HepG2 (cell line): ENCODE measurements at regions not wholly inside any gene's neighbourhood (a gene's known extent, or its start where the extent isn't known, plus 50 kb on each side); places are given as distances from the start of the nearest gene placed in this dataset.

Experiments used
- AGO1 ChIP-seq: fragments of 200-400 bp; formaldehyde crosslinking; IDR thresholded peaks from 2 replicates; pipeline ENCODE4 v1.6.1; 2017; ENCODE audit warnings: mild to moderate bottlenecking, low read depth, low read length, moderate library complexity; ENCODE audit not compliant: poor library complexity, severe bottlenecking
- AGO2 ChIP-seq: fragments of 200-400 bp; formaldehyde crosslinking; optimal IDR thresholded peaks from 2 replicates; pipeline ENCODE3; 2017; ENCODE audit warnings: mild to moderate bottlenecking, low read depth, low read length, moderate library complexity
- AHR ChIP-seq: IDR thresholded peaks from 2 replicates; pipeline ENCODE4 v1.6.1; 2018; ENCODE audit warnings: missing genetic modification reagents, missing compliant biosample characterization
- FOXJ3 ChIP-seq: sonication (generic); formaldehyde crosslinking; IDR thresholded peaks from 2 replicates; pipeline ENCODE4 v1.4.0; 2020; ENCODE audit warnings: missing genetic modification reagents, mild to moderate bottlenecking, borderline replicate concordance
- GABPA ChIP-seq, 2 experiments: IDR thresholded peaks; 2 replicates each; pipeline ENCODE4 v1.6.1; 2011 to 2016; ENCODE audit warnings: low read depth in 2 of 2, low read length in 1 of 2, missing biosample characterization in 1 of 2, missing genetic modification characterization in 1 of 2
- HCFC1 ChIP-seq: fragments of 150-350 bp; IDR thresholded peaks from 2 replicates; pipeline ENCODE4 v1.6.1; 2014; ENCODE audit warnings: low read depth, low read length
- MATR3 ChIP-seq: sonication (generic); formaldehyde crosslinking; IDR thresholded peaks from 2 replicates; pipeline ENCODE4 v1.4.0; 2020; ENCODE audit warnings: missing genetic modification reagents
- PAX8 ChIP-seq: sonication (generic); formaldehyde crosslinking; IDR thresholded peaks from 2 replicates; pipeline ENCODE4 v1.8.0; 2022; ENCODE audit warnings: mild to moderate bottlenecking, missing genetic modification reagents, borderline replicate concordance
- SIX4 ChIP-seq: sonication (generic); formaldehyde crosslinking; IDR thresholded peaks from 2 replicates; pipeline ENCODE4 v1.4.0; 2020; ENCODE audit warnings: missing genetic modification reagents
- SMAD3 ChIP-seq: sonication (generic); formaldehyde crosslinking; IDR thresholded peaks from 2 replicates; pipeline ENCODE4 v1.4.0; 2020; ENCODE audit warnings: missing genetic modification reagents
- ZBTB8A ChIP-seq: sonication (generic); formaldehyde crosslinking; IDR thresholded peaks from 2 replicates; pipeline ENCODE4 v1.4.0; 2020; ENCODE audit warnings: mild to moderate bottlenecking, low read depth, missing genetic modification reagents, borderline replicate concordance
- ZFP37 ChIP-seq: sonication (generic); formaldehyde crosslinking; IDR thresholded peaks from 2 replicates; pipeline ENCODE4 v1.4.0; 2020; ENCODE audit warnings: missing genetic modification reagents, borderline replicate concordance
- ZNF329 ChIP-seq: sonication (generic); formaldehyde crosslinking; IDR thresholded peaks from 2 replicates; pipeline ENCODE4 v1.9.0; 2021; ENCODE audit warnings: low read depth, mild to moderate bottlenecking, missing genetic modification reagents
- ZNF496 ChIP-seq: sonication (generic); formaldehyde crosslinking; IDR thresholded peaks from 2 replicates; pipeline ENCODE4 v1.8.1; 2023; ENCODE audit warnings: mild to moderate bottlenecking, moderate library complexity, missing genetic modification reagents; ENCODE audit not compliant: insufficient replicate concordance
- ZNF768 ChIP-seq: sonication (generic); formaldehyde crosslinking; IDR thresholded peaks from 2 replicates; pipeline ENCODE4 v1.4.0; 2020; ENCODE audit warnings: missing genetic modification reagents
- ZSCAN20 ChIP-seq: sonication (generic); formaldehyde crosslinking; IDR thresholded peaks from 2 replicates; pipeline ENCODE4 v1.4.0; 2020; ENCODE audit warnings: missing genetic modification reagents, mild to moderate bottlenecking, borderline replicate concordance
- TF ChIP-seq, protein P1 (sequence below): sonication (generic); formaldehyde crosslinking; IDR thresholded peaks from 2 replicates; pipeline ENCODE4 v1.4.0; 2020; ENCODE audit warnings: mild to moderate bottlenecking, missing genetic modification reagents
- TF ChIP-seq, protein P2 (sequence below): sonication (generic); formaldehyde crosslinking; IDR thresholded peaks from 2 replicates; pipeline ENCODE4 v1.4.0; 2020; ENCODE audit warnings: mild to moderate bottlenecking, missing genetic modification reagents, borderline replicate concordance
- TF ChIP-seq, protein P3 (sequence below): sonication (generic); formaldehyde crosslinking; IDR thresholded peaks from 2 replicates; pipeline ENCODE4 v1.4.0; 2020; ENCODE audit warnings: missing genetic modification reagents
- TF ChIP-seq, protein P4 (sequence below): IDR thresholded peaks from 2 replicates; pipeline ENCODE4 v1.6.1; 2018; ENCODE audit warnings: missing genetic modification reagents, mild to moderate bottlenecking, missing compliant biosample characterization

DNA sequence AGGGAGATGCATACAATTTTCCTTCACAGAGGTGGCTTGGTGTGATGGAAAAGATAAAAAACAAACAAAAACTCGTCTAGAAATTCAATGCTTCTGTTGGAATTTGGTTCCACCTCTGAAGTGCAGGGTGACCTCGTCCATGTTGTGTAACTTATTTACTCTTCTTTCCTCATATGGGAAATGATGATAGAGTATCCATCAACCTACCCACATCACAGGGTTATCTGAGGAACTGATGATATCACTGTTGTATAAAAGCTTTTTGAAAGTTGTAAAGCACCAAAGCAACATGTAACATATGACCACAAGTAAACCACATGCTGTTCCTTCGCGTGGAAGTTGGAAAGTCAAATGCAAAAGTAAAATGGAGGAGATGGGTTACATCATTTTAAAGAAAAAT, 212.0 kb upstream of the SGK1 start (continued):
- TF ChIP-seq, protein P1, sequence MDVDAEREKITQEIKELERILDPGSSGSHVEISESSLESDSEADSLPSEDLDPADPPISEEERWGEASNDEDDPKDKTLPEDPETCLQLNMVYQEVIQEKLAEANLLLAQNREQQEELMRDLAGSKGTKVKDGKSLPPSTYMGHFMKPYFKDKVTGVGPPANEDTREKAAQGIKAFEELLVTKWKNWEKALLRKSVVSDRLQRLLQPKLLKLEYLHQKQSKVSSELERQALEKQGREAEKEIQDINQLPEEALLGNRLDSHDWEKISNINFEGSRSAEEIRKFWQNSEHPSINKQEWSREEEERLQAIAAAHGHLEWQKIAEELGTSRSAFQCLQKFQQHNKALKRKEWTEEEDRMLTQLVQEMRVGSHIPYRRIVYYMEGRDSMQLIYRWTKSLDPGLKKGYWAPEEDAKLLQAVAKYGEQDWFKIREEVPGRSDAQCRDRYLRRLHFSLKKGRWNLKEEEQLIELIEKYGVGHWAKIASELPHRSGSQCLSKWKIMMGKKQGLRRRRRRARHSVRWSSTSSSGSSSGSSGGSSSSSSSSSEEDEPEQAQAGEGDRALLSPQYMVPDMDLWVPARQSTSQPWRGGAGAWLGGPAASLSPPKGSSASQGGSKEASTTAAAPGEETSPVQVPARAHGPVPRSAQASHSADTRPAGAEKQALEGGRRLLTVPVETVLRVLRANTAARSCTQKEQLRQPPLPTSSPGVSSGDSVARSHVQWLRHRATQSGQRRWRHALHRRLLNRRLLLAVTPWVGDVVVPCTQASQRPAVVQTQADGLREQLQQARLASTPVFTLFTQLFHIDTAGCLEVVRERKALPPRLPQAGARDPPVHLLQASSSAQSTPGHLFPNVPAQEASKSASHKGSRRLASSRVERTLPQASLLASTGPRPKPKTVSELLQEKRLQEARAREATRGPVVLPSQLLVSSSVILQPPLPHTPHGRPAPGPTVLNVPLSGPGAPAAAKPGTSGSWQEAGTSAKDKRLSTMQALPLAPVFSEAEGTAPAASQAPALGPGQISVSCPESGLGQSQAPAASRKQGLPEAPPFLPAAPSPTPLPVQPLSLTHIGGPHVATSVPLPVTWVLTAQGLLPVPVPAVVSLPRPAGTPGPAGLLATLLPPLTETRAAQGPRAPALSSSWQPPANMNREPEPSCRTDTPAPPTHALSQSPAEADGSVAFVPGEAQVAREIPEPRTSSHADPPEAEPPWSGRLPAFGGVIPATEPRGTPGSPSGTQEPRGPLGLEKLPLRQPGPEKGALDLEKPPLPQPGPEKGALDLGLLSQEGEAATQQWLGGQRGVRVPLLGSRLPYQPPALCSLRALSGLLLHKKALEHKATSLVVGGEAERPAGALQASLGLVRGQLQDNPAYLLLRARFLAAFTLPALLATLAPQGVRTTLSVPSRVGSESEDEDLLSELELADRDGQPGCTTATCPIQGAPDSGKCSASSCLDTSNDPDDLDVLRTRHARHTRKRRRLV (CRISPR knock-in tag): no peak
- TF ChIP-seq, protein P2, sequence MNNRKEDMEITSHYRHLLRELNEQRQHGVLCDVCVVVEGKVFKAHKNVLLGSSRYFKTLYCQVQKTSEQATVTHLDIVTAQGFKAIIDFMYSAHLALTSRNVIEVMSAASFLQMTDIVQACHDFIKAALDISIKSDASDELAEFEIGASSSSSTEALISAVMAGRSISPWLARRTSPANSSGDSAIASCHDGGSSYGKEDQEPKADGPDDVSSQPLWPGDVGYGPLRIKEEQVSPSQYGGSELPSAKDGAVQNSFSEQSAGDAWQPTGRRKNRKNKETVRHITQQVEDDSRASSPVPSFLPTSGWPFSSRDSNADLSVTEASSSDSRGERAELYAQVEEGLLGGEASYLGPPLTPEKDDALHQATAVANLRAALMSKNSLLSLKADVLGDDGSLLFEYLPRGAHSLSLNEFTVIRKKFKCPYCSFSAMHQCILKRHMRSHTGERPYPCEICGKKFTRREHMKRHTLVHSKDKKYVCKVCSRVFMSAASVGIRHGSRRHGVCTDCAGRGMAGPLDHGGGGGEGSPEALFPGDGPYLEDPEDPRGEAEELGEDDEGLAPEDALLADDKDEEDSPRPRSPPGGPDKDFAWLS (CRISPR knock-in tag): no peak
- TF ChIP-seq, protein P3, sequence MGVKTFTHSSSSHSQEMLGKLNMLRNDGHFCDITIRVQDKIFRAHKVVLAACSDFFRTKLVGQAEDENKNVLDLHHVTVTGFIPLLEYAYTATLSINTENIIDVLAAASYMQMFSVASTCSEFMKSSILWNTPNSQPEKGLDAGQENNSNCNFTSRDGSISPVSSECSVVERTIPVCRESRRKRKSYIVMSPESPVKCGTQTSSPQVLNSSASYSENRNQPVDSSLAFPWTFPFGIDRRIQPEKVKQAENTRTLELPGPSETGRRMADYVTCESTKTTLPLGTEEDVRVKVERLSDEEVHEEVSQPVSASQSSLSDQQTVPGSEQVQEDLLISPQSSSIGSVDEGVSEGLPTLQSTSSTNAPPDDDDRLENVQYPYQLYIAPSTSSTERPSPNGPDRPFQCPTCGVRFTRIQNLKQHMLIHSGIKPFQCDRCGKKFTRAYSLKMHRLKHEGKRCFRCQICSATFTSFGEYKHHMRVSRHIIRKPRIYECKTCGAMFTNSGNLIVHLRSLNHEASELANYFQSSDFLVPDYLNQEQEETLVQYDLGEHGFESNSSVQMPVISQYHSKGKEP (CRISPR knock-in tag): no peak
- no peak for TF ChIP-seq ZNF496 (CRISPR knock-in tag)
- TF ChIP-seq AHR (CRISPR knock-in tag): no peak
- TF ChIP-seq PAX8 (CRISPR knock-in tag): no peak
- no peak for TF ChIP-seq ZNF329 (CRISPR knock-in tag)
- TF ChIP-seq MATR3 (CRISPR knock-in tag): no peak
- no peak for TF ChIP-seq GABPA (IDR thresholded peaks at IDR 0.05; ENCODE audit: low read depth, low read length)
- TF ChIP-seq GABPA (CRISPR knock-in tag; IDR thresholded peaks at IDR 0.05; ENCODE audit: low read depth): peak; percentile 23; the same call in 1 of the 2 replicates
- no peak for TF ChIP-seq ZSCAN20 (CRISPR knock-in tag)
- peak; percentile 83 for TF ChIP-seq SIX4
- TF ChIP-seq ZNF768: no peak
- TF ChIP-seq HCFC1: no peak
- no peak for TF ChIP-seq ZFP37 (CRISPR knock-in tag)
- TF ChIP-seq AGO2: no peak
- TF ChIP-seq ZBTB8A (CRISPR knock-in tag): no peak
- TF ChIP-seq AGO1: no peak
- TF ChIP-seq, protein P4, sequence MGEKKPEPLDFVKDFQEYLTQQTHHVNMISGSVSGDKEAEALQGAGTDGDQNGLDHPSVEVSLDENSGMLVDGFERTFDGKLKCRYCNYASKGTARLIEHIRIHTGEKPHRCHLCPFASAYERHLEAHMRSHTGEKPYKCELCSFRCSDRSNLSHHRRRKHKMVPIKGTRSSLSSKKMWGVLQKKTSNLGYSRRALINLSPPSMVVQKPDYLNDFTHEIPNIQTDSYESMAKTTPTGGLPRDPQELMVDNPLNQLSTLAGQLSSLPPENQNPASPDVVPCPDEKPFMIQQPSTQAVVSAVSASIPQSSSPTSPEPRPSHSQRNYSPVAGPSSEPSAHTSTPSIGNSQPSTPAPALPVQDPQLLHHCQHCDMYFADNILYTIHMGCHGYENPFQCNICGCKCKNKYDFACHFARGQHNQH (CRISPR knock-in tag): 0 out of 2 replicates have a peak, but pooled peaks have one; percentile 26
- peak; percentile 92; the same call in 1 of the 2 replicates for TF ChIP-seq FOXJ3
- 0 out of 2 replicates have a peak, but pooled peaks have one; percentile 65 for TF ChIP-seq SMAD3
